H9 (cell line): ENCODE measurements at regions not wholly inside any gene's neighbourhood (a gene's known extent, or its start where the extent isn't known, plus 50 kb on each side); places are given as distances from the start of the nearest gene placed in this dataset.

Source experiments
- DNase-seq: peaks from one replicate; pipeline ENCODE4 v3.0.0-alpha.2; 2017
- H2AFZ ChIP-seq: one replicate; pipeline ENCODE4 v1.6.1; 2013; ENCODE audit warnings: mild to moderate bottlenecking, low read length, control low read depth, moderate library complexity
- H2AK5ac ChIP-seq: 2 replicates; pipeline ENCODE4 v1.6.1; 2013; ENCODE audit warnings: low read length, control low read depth, mixed read lengths; ENCODE audit not compliant: insufficient read length
- H2BK120ac ChIP-seq: one replicate; pipeline ENCODE4 v1.6.1; 2013; ENCODE audit warnings: low read depth, mild to moderate bottlenecking, low read length, control low read depth, inconsistent platforms; ENCODE audit not compliant: poor library complexity, severe bottlenecking
- H2BK12ac ChIP-seq: 2 replicates; pipeline ENCODE4 v1.6.1; 2013; ENCODE audit warnings: low read length, control low read depth, mixed read lengths, low read depth; ENCODE audit not compliant: insufficient read length
- H2BK15ac ChIP-seq: 2 replicates; pipeline ENCODE4 v1.6.1; 2013; ENCODE audit warnings: low read depth, low read length, control low read depth
- H2BK20ac ChIP-seq: one replicate; pipeline ENCODE4 v1.6.1; 2013; ENCODE audit warnings: low read depth, mild to moderate bottlenecking, low read length, control low read depth, inconsistent platforms; ENCODE audit not compliant: poor library complexity, severe bottlenecking
- H2BK5ac ChIP-seq: 2 replicates; pipeline ENCODE4 v1.6.1; 2013; ENCODE audit warnings: low read length, control low read depth, mixed read lengths; ENCODE audit not compliant: insufficient read length
- H3K14ac ChIP-seq: 2 replicates; pipeline ENCODE4 v1.6.1; 2013; ENCODE audit warnings: low read length, control low read depth; ENCODE audit not compliant: insufficient read depth
- H3K18ac ChIP-seq: 2 replicates; pipeline ENCODE4 v1.6.1; 2013; ENCODE audit warnings: low read depth, mild to moderate bottlenecking, mixed read lengths, low read length, control low read depth; ENCODE audit not compliant: insufficient read length
- H3K23ac ChIP-seq: 2 replicates; pipeline ENCODE4 v1.6.1; 2013; ENCODE audit warnings: low read length, control low read depth, mixed read lengths, low read depth; ENCODE audit not compliant: insufficient read length
- H3K23me2 ChIP-seq: 2 replicates; pipeline ENCODE4 v1.6.1; 2013; ENCODE audit warnings: low read depth, mild to moderate bottlenecking, mixed read lengths, low read length, control low read depth; ENCODE audit not compliant: insufficient read length, poor library complexity, severe bottlenecking
- H3K27ac ChIP-seq: 2 replicates; pipeline ENCODE4 v1.5.1; 2013; ENCODE audit warnings: low read length, control low read depth, mixed read lengths, low read depth; ENCODE audit not compliant: insufficient read length
- H3K27me3 ChIP-seq: 2 replicates; pipeline ENCODE4 v1.6.1; 2013; ENCODE audit warnings: low read length, control low read depth, inconsistent platforms; ENCODE audit not compliant: insufficient read depth
- H3K4ac ChIP-seq: 2 replicates; pipeline ENCODE4 v1.6.1; 2013; ENCODE audit warnings: low read depth, mild to moderate bottlenecking, control low read depth, inconsistent platforms, low read length, moderate library complexity
- H3K4me1 ChIP-seq: 2 replicates; pipeline ENCODE4 v1.6.1; 2013; ENCODE audit warnings: low read length, control low read depth, inconsistent platforms; ENCODE audit not compliant: insufficient read depth
- H3K4me2 ChIP-seq: 2 replicates; pipeline ENCODE4 v1.6.1; 2013; ENCODE audit warnings: low read length, control low read depth, mixed read lengths; ENCODE audit not compliant: insufficient read length, insufficient read depth
- H3K56ac ChIP-seq: 2 replicates; pipeline ENCODE4 v1.6.1; 2013; ENCODE audit warnings: low read depth, mild to moderate bottlenecking, mixed read lengths, low read length, control low read depth; ENCODE audit not compliant: insufficient read length
- H3K79me1 ChIP-seq: 2 replicates; pipeline ENCODE4 v1.6.1; 2013; ENCODE audit warnings: low read depth, mild to moderate bottlenecking, moderate library complexity, low read length, control low read depth, inconsistent platforms; ENCODE audit not compliant: insufficient read depth, poor library complexity, severe bottlenecking
- H3K79me2 ChIP-seq: 2 replicates; pipeline ENCODE4 v1.6.1; 2013; ENCODE audit warnings: low read length, control low read depth, inconsistent platforms; ENCODE audit not compliant: insufficient read depth
- H3K9ac ChIP-seq: 2 replicates; pipeline ENCODE4 v1.6.1; 2013; ENCODE audit warnings: low read length, control low read depth, mixed read lengths; ENCODE audit not compliant: insufficient read length; ENCODE audit errors: extremely low read depth
- H3K9me3 ChIP-seq: one replicate; pipeline ENCODE4 v1.6.1; 2013; ENCODE audit warnings: low read depth, low read length, inconsistent platforms; ENCODE audit not compliant: control insufficient read depth
- H3T11ph ChIP-seq: one replicate; pipeline ENCODE4 v1.6.1; 2013; ENCODE audit warnings: mild to moderate bottlenecking, low read length, control low read depth, inconsistent platforms
- H4K20me1 ChIP-seq: one replicate; pipeline ENCODE4 v1.6.1; 2013; ENCODE audit not compliant: control insufficient read depth, insufficient read length, insufficient read depth
- H4K5ac ChIP-seq: 2 replicates; pipeline ENCODE4 v1.6.1; 2013; ENCODE audit warnings: low read depth, mild to moderate bottlenecking, mixed read lengths, low read length, control low read depth; ENCODE audit not compliant: insufficient read length
- H4K8ac ChIP-seq: replicated peaks from 2 replicates; pipeline ENCODE4 v1.6.1; 2013; ENCODE audit warnings: low read length, control low read depth, mixed read lengths, low read depth; ENCODE audit not compliant: insufficient read length
- H4K91ac ChIP-seq: 2 replicates; pipeline ENCODE4 v1.6.1; 2013; ENCODE audit warnings: low read depth, mild to moderate bottlenecking, moderate library complexity, mixed read lengths, low read length, control low read depth; ENCODE audit not compliant: insufficient read length
- H3K27ac Mint-ChIP-seq, 3 experiments: 2 replicates in 2 of 3; 3 replicates in 1 of 3; pipeline ENCODE4 v1.8.0; 2020 to 2021; ENCODE audit warnings: mixed read lengths in 3 of 3, mild to moderate bottlenecking in 1 of 3, moderate library complexity in 1 of 3
- H3K27me3 Mint-ChIP-seq: 2 replicates; pipeline ENCODE4 v1.8.0; 2021; ENCODE audit warnings: low read depth, mild to moderate bottlenecking, moderate library complexity, mixed read lengths
- H3K36me3 Mint-ChIP-seq, 3 experiments: 2 replicates in 2 of 3; 3 replicates in 1 of 3; pipeline ENCODE4 v1.8.0; 2020 to 2021; ENCODE audit warnings: low read depth in 3 of 3, mixed read lengths in 3 of 3; ENCODE audit not compliant: insufficient read depth in 1 of 3
- H3K4me1 Mint-ChIP-seq, 2 experiments: 2 replicates each; pipeline ENCODE4 v1.8.0; 2020; ENCODE audit warnings: mixed read lengths in 2 of 2
- H3K4me3 Mint-ChIP-seq, 2 experiments: 2 replicates in 1 of 2; 3 replicates in 1 of 2; pipeline ENCODE4 v1.8.0; 2020 to 2021; ENCODE audit warnings: mild to moderate bottlenecking in 2 of 2, mixed read lengths in 2 of 2, moderate library complexity in 1 of 2
- H3K9me3 Mint-ChIP-seq, 2 experiments: 2 replicates in 1 of 2; 3 replicates in 1 of 2; pipeline ENCODE4 v1.8.0; 2020; ENCODE audit warnings: mild to moderate bottlenecking in 2 of 2, mixed read lengths in 2 of 2, moderate library complexity in 1 of 2
- CTCF ChIP-seq: fragments of 200-600 bp; sonication (generic); conservative IDR thresholded peaks from 3 replicates; pipeline ENCODE4 v1.8.0; 2021; ENCODE audit warnings: antibody characterized with exemption, mild to moderate bottlenecking
- WGBS: extraction: QIAGEN DNeasy Blood & Tissue Kit; methylation state at CpG from one replicate; pipeline ENCODE4 v1.1.7; 2013; ENCODE audit warnings: missing lambda C conversion rate, low lambda C conversion rate, mixed read lengths; ENCODE audit not compliant: insufficient read length; ENCODE audit errors: extremely low coverage; 5-methylcytosine and 5-hydroxymethylcytosine counted together

- H3K27ac Mint-ChIP-seq: no peak overlapping the region
- no peak overlapping the region for H3K4me2 ChIP-seq
Measured at GRCh38 chr2:186031229-186031628, 292.6 kb downstream of the FSIP2 start.

More at GRCh38 chr2:186031229-186031628, 292.6 kb downstream of the FSIP2 start:
- Mint-ChIP-seq H3K9me3 (no peaks in the 10 kb centered on the region), H3K27me3 (no peaks in the 10 kb centered on the region), H3K4me3 (no peak overlapping the region), H3K36me3 (no peaks in the 10 kb centered on the region), H3K4me1 (no peaks in the 10 kb centered on the region)
- Histone ChIP-seq H2BK15ac (no peak overlapping the region), H3K27me3 (no peaks in the 10 kb centered on the region), H2BK12ac (no peak overlapping the region), H3K23ac (no peak overlapping the region), H3K79me1 (no peaks in the 10 kb centered on the region), H2BK20ac (no peak overlapping the region), H3K56ac (no peak overlapping the region), H4K20me1 (no peaks in the 10 kb centered on the region), H3K9ac (no peak overlapping the region), H3K18ac (no peak overlapping the region), H3T11ph (no peak overlapping the region), H4K91ac (no peak overlapping the region), H3K79me2 (no peaks in the 10 kb centered on the region), H3K23me2 (no peaks in the 10 kb centered on the region), H2BK5ac (no peak overlapping the region), H2AFZ (no peak overlapping the region), H3K4ac (no peak overlapping the region), H3K9me3 (no peaks in the 10 kb centered on the region), H2AK5ac (no peak overlapping the region), H4K5ac (no peak overlapping the region), H4K8ac (no peak overlapping the region), H3K27ac (no peak overlapping the region), H3K4me1 (no peaks in the 10 kb centered on the region), H3K14ac (no peak overlapping the region), H2BK120ac (no peak overlapping the region)
- WGBS: no CpG with 5 or more reads among the region's 1 CpG
- DNase-seq: no peak
- no peak for TF ChIP-seq CTCF
